Esophagus squamous epithelium (tissue), 5 donors: ENCODE measurements at regions not wholly inside any gene's neighbourhood (a gene's known extent, or its start where the extent isn't known, plus 50 kb on each side); places are given as distances from the start of the nearest gene placed in this dataset.

ENCODE experiments used
- DNase-seq: peaks from one replicate; lab custom pipeline; 2025; lab: John Stamatoyannopoulos, UW
- H3K27ac ChIP-seq, 4 donors: fragments of 200-600 bp; sonication (generic); one replicate each; pipeline ENCODE4 v1.5.1; 2016 to 2019; ENCODE audit warnings: mild to moderate bottlenecking in 1 of 4
- H3K27me3 ChIP-seq, 4 donors: fragments of 200-600 bp; sonication (generic); 1 replicate in 3 of 4; 2 replicates in 1 of 4; pipeline versions ENCODE4 v1.5.1 to v1.6.0; 2017 to 2021; ENCODE audit warnings: antibody characterized with exemption in 1 of 4
- H3K36me3 ChIP-seq, 3 donors: fragments of 200-600 bp; sonication (generic); one replicate each; pipeline ENCODE4 v1.5.1; 2016 to 2019
- H3K4me1 ChIP-seq, 3 donors: fragments of 200-600 bp; sonication (generic); one replicate each; pipeline ENCODE4 v1.5.1; 2017 to 2019
- H3K4me3 ChIP-seq, 4 donors: fragments of 200-600 bp; sonication (generic); 1 replicate in 3 of 4; 2 replicates in 1 of 4; pipeline ENCODE4 v1.5.1; 2016 to 2019; ENCODE audit warnings: mild to moderate bottlenecking in 2 of 4, moderate library complexity in 1 of 4
- H3K9me3 ChIP-seq, 3 donors: fragments of 200-600 bp; sonication (generic); one replicate each; pipeline ENCODE4 v1.5.1; 2016 to 2019
- POLR2A ChIP-seq, 4 donors: fragments of 450-650 bp; IDR thresholded peaks; one replicate each; pipeline ENCODE4 v1.6.1; 2017; ENCODE audit warnings: antibody characterized with exemption in 4 of 4, mild to moderate bottlenecking in 4 of 4, moderate library complexity in 3 of 4
- WGBS, 2 donors: methylation state at CpG; one replicate each; pipeline ENCODE4 v1.1.5; 2018; 5-methylcytosine and 5-hydroxymethylcytosine counted together
- intact Hi-C: fragments of 100-400 bp; cut with DNase I; formaldehyde crosslinking; loops from one replicate; pipeline ENCODE4 v1.15.0; 2022
- TF ChIP-seq, protein P1 (sequence below), 6 experiments: fragments of 450-650 bp in 4 of 6; fragments of 200-600 bp in 2 of 6; sonication (generic) in 2 of 6; IDR thresholded peaks; one replicate each; pipeline ENCODE4 v1.5.1; 2016 to 2019; ENCODE audit warnings: antibody characterized with exemption in 6 of 6, mild to moderate bottlenecking in 4 of 6, moderate library complexity in 4 of 6
- donor health status: DM: yes; HTN: yes; CAD: no.

DNA sequence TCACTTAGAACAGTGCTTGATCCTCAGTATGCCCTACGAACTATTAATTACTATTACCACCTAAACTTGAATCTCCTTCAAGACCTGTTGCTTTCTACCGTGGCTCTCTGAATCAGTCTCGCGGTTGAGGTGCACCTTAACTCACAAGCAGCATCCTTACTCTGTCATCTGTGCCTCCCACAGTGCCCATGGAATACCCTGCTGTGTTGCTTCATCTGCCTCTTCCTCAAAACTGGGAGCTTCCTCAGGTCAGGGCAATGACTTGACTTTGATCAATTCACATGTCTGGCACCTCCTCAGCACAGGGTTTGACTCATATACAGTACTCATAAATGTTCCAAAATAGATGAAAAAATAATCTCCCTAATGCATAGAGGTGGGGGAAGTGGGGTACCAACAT, 305.9 kb downstream of the NUAK1 start:
- TF ChIP-seq, protein P1, sequence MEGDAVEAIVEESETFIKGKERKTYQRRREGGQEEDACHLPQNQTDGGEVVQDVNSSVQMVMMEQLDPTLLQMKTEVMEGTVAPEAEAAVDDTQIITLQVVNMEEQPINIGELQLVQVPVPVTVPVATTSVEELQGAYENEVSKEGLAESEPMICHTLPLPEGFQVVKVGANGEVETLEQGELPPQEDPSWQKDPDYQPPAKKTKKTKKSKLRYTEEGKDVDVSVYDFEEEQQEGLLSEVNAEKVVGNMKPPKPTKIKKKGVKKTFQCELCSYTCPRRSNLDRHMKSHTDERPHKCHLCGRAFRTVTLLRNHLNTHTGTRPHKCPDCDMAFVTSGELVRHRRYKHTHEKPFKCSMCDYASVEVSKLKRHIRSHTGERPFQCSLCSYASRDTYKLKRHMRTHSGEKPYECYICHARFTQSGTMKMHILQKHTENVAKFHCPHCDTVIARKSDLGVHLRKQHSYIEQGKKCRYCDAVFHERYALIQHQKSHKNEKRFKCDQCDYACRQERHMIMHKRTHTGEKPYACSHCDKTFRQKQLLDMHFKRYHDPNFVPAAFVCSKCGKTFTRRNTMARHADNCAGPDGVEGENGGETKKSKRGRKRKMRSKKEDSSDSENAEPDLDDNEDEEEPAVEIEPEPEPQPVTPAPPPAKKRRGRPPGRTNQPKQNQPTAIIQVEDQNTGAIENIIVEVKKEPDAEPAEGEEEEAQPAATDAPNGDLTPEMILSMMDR (IDR thresholded peaks at IDR 0.05), result no peak
- TF ChIP-seq POLR2A (IDR thresholded peaks at IDR 0.05), result no peak
- H3K36me3 ChIP-seq, result no peaks in the 10 kb centered on the region
- no peaks in the 10 kb centered on the region for H3K4me1 ChIP-seq
- WGBS, 2 donors, result 84 to 87% methylated on average over 4 of the region's 4 CpGs
- no peak overlapping the region for H3K27ac ChIP-seq
- no peaks in the 10 kb centered on the region for H3K9me3 ChIP-seq
- no peak for DNase-seq
- no peaks in the 10 kb centered on the region for H3K27me3 ChIP-seq
- intact Hi-C loops, result no loop called here
- no peak overlapping the region for H3K4me3 ChIP-seq

DNA sequence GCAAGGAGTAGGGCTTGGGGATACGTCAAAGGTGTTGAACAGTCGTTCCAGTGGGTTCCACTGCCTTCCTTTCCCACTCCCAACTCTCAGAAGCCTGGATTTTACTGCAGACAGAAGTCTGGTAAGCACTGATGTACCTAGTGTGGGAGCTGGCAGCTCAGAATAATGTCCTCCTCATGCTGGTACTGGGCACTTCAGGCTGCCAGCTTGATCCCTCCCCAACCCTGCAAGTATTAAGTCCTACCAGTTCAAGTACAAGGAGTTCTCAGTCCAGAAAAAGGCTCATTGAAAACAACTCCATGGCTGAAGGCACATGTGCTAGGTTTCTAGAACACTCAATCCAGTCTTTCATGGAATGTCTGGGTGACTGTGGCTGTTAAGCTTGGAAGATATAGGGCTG, 304.3 kb downstream of the NUAK1 start:
- WGBS, 2 donors, result 54 to 79% methylated on average over 2 of the region's 2 CpGs
- no peaks in the 10 kb centered on the region for H3K4me1 ChIP-seq

DNA sequence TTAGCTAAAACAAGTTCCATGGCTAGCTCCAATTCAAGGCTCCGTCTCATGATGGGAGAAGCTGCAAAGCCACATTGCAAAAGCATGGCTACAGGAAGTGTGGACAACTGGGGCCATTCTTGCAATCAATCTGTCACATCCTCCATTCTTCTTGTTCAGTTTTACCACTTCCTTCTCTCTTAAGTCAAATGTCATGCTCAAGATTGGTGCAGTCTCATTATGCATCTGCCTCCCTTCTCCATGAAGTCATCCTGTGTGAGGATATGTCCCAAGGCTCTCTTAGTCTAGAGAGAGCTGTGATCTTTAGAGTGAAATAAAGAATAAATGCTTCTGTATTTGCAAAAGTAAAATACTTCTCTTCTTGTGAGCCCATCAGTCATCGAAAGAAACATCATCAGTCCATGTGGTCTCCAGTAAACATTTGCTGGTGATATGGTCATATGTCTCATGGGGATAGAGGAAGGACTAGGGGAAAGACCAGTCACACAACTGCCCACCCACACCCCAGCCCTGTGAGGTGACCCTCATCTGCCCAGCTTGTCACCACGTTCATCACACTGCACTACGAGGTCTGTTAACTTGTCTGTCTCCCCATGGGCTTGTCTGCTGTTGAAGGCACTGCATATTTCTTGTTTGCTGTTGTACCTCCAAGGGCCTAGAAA, 303.0 kb downstream of the NUAK1 start:
- whole genome bisulfite sequencing, 2 donors, result 74 to 88% methylated on average over 4 of the region's 4 CpGs
- intact Hi-C loops, result no loop called here
- H3K4me1 ChIP-seq, result no peaks in the 10 kb centered on the region
- H3K27me3 ChIP-seq, result no peaks in the 10 kb centered on the region
- H3K9me3 ChIP-seq, result no peaks in the 10 kb centered on the region
- no peak for TF ChIP-seq POLR2A (IDR thresholded peaks at IDR 0.05)
- TF ChIP-seq, protein P1 (IDR thresholded peaks at IDR 0.05), result no peak
- no peak overlapping the region for H3K27ac ChIP-seq
- DNase-seq, result no peak
- no peaks in the 10 kb centered on the region for H3K36me3 ChIP-seq
- H3K4me3 ChIP-seq, result no peak overlapping the region

More for the DNA sequence above, 304.3 kb downstream of the NUAK1 start:
- Histone ChIP-seq H3K27me3 (no peaks in the 10 kb centered on the region), H3K9me3 (no peaks in the 10 kb centered on the region), H3K36me3 (no peaks in the 10 kb centered on the region), H3K27ac (no peak overlapping the region), H3K4me3 (no peak overlapping the region)
- no peak for TF ChIP-seq POLR2A (IDR thresholded peaks at IDR 0.05)
- TF ChIP-seq, protein P1 (IDR thresholded peaks at IDR 0.05), result no peak
- no peak for DNase-seq
- intact Hi-C loops, result no loop called here

DNA sequence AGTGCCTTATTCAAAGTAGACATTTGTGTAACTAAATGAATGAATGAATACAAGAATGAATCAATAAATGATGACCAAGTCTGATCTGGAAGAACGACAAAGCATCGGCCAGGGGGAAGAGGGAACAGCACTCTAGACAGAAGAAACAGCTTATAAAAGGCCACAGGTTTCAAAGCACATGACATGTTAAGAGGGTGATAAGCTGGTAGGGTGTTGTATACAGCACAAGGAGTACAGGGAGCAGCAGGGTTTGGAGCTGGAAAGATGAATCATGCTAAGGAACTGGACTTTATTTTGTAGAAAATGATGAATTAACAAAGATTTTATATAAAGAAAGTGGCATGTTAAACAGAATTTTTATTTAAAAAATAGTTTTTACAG, 302.5 kb downstream of the NUAK1 start:
- Histone ChIP-seq H3K4me1 (no peaks in the 10 kb centered on the region), H3K36me3 (no peaks in the 10 kb centered on the region), H3K27me3 (no peaks in the 10 kb centered on the region), H3K9me3 (no peaks in the 10 kb centered on the region), H3K4me3 (no peak overlapping the region), H3K27ac (no peak overlapping the region)
- TF ChIP-seq POLR2A (IDR thresholded peaks at IDR 0.05), result no peak
- TF ChIP-seq, protein P1 (IDR thresholded peaks at IDR 0.05), result no peak
- no peak for DNase-seq
- intact Hi-C loops, result no loop called here
- WGBS, 2 donors, result 91 to 95% methylated on average over 2 of the region's 2 CpGs

DNA sequence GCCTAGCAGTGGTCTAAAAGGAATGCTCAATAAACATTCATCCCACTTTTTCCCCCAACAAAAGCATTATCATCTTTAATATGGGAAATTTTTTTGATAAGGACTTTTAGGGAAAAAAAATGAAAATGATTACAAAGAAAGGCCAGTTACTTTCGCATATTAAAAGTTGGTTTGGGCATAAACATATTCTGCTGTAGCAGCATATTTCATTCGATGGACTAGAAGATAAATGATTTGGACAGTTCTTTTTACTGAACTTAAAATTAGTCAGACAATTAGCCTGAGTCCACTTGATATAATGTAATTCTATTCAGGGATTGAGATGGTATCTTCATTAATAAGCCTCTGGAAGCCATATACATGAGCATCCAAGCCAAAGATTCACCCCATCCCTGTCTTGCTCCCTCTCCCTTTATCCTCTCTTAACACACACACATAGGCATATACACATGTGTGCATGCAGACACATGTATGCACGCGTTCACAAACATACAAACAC, 299.1 kb downstream of the NUAK1 start:
- Histone ChIP-seq H3K4me1 (peaks cover 0 to 5% (median 0%) of the 10 kb centered on the region in 3 donors), H3K36me3 (no peaks in the 10 kb centered on the region), H3K27ac (no peak overlapping the region), H3K9me3 (no peaks in the 10 kb centered on the region), H3K27me3 (no peaks in the 10 kb centered on the region), H3K4me3 (no peak overlapping the region)
- WGBS, 2 donors, result 91 to 92% methylated on average over 4 of the region's 4 CpGs
- no peak for TF ChIP-seq POLR2A (IDR thresholded peaks at IDR 0.05)
- TF ChIP-seq, protein P1 (IDR thresholded peaks at IDR 0.05), result no peak
- no peak for DNase-seq
- intact Hi-C loops, result no loop called here
